ENCODE measurements at regions not wholly inside any gene's neighbourhood (a gene's known extent, or its start where the extent isn't known, plus 50 kb on each side); places are given as distances from the start of the nearest gene placed in this dataset.
"Not testable (repeated sequence)": the region's sequence is repeated elsewhere in the genome, so short reads cannot be mapped to it uniquely, and the experiment has no call there.

DNA sequence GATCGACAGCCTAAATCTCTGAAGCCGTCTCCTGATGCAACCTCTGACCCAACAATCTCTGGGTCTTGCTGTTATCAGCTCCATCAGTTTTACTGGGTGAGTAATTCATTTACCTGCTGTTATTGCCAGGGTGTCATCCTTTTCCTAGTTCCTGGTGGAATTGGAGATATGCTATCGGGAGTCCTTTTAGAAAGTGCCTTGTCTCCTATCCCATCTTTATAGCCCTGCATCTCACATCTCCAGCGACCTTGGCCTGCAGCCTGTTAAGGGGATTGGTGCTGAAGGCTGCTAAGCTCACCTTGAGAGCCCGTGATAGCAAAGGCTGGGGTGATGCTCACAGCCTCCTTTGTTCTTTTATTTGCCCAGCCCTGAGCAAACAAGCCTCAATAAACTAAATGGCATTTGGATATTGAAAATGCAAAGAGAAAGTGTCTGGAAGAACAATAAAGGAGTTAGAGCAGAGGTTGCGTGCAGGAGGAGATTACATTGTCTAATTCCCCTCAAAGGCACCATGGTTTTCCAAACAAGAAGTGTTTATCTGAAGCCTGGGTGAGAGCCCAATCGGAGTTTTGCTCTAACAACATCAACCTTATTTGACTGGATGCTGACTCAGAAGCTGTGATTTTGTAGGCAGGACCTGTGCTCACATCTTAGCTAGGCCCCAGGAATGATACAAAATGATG is 101.8 kb downstream of the RPLP1 start:
- DNase-seq (ENCODE audit: low read depth, low spot score): no peak

DNA sequence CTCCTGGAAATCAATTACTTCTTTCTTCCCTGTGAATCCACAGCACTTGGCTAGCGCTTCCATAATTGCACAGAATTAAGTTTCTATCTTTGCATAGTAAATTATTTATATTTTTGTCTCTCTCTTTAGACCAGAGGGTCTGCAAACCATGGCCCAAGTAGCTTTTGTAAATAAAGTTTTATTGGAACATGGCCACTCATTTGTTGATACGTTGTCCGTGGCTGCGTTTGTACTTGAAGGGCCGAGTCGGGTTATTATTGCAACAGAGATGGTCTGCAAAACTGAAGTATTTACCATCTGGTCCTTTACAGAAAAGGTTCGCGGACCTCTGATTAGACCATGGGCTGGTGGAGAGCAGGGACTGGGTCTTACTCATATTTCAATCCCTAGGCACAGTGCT is 102.5 kb downstream of the RPLP1 start:
- DNase-seq (ENCODE audit: low read depth, low spot score): no peak

DNA sequence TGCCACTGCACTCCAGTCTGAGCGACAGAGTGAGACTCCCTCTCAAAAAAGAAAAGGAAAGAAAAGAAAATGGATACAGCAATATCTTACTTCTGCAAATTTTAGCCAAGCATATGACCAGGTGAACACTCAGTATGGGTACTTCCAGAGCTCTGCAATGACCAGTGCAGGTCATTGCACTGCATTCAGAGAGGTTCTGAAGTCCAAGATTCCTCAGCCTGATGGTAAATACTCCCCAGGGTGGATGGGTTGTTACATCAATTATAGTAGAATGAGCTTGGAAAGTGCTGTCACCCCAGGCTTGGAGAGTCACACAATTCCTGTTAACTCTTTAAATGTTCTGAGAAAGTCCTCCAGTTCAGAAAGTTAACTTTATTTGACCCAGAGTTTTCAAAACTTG is 103.7 kb downstream of the RPLP1 start:
- no peak for DNase-seq (ENCODE audit: low read depth, low spot score)

DNA sequence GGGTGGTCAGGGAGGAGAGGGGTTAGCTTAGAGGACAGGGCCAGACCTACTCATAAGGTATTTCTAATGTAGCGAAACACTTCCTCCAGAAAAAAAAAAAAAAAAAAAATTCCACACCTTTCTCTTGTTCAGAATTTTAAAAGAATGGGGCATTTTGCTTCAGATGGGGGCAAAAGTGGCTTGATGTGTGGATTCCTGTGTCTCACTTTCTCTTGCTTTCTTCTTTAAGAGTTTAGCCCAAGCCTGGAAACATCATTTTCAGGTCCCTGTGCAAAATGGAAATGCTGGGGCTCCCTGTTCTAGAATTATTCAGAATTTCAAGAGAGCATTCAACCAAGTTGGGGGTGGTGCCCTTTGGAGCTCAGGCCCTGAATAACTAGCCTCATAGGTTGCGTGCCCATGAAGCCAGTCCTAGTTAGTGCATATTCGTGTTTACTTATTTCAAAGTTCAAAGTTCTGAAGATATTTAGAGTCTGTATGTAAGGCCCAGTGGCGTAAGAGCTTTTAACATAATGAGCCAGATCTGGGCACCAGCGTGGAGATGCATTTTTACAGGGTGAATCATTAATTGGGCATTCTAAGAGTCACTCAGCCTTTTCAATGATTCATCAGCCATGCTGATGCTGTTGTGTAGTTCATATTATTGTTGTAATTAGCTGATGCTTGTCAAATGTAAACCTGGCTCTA is 104.5 kb downstream of the RPLP1 start:
- DNase-seq (ENCODE audit: low read depth, low spot score): peak; percentile 76

DNA sequence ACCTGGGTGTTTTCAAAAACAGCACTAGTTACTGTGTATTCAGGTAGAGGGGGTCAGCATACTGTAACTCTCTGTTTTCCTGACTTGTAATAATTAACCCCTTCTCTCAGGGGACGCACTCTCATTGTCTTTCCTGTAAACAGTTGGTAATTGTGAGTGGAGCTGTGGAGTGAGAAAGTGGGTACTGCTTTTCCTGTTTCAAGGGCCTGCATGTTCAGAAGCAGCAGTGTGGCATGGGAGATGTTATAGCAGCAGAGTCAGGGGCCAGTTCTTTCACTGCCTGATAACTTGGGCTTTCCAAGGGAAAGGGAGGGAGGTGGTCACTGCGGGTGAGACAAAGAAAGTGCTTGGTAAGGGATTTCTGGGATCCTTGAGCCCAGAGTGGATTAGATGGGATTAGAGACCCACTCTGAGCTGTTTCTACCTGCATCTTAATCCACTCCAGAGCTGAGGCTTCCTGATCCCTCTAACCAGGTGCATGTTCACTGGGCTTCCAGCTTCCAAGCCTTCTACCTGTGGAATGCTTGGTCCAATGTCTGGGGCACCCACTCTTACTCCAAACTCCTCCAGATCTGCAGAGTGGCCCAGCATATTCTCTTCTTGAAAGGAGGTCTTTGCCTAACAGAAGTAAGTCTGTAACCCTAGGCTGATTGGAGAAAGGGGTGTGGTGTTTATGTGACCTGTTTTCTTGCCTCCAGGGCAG is 105.2 kb downstream of the RPLP1 start:
- DNase-seq (ENCODE audit: low read depth, low spot score): no peak

DNA sequence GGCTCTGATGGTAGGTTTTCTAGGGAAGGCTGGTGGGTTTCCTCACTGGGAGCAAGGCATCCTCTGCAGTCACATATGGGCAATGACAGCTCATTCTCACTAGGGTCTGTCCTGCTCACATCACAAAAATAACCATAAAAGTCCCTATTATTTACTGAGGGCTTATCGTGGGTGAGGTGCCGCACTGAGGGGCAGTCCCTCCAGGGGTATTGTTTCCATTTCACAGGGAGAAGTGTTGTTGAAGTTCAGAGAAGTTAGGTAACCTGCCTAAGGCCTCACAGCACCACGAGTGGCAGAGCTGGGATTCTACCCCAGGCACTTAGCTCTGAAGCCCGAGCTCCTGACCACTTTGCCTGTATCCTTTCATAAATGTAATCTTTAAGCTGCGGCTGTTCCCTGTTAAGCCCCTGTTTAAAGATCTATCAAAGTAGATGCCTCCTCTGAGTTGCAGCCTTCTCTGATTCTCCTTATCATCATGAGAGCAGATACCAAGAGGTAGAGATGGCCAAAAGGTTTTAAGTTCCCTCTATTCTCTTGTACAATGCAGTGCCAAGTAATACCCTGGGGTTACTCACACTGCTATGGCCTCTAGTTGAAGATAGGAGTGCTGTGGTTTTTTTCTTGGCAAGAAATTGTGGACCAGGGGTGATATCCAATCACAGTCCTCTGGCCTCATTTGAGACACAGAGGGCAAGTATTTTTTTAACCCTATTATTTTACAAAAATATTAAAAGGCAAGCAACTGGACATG is 107.0 kb downstream of the RPLP1 start:
- no peak for DNase-seq (ENCODE audit: low read depth, low spot score)

DNA sequence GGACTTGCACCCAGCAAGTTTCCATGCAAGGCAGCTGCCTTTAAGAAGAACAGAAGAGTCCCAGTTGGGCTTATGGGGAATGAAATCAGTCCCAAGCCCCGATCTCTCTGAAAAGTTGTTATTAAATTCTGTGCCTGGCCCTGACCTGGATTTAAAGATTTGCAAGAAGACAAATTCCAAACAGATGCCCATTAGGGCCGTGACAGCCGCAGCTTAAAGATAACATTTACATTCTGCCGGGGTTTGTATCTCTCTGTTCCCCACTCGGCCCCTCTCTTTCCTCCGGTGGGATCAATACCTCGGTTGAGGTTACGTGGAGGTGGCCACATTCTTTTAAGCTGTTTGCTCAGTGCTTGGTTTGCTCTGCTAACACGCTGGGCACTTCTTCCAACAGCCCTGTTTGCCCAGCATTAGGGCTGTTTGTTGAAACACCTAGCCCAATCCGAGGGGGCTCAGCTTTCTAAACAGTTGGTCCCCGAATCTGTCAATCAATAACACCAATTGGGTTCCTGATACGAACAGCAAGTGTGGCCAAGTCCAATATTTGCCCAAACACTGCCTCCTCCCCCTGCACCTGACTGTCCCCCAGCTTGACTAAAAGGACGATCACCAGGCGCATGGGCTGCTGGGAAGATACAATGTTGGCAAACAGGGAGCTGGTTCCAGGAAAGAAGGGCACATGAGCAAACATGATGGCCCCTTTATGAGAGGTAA is 108.6 kb downstream of the RPLP1 start:
- no peak for DNase-seq (ENCODE audit: low read depth, low spot score)

DNA sequence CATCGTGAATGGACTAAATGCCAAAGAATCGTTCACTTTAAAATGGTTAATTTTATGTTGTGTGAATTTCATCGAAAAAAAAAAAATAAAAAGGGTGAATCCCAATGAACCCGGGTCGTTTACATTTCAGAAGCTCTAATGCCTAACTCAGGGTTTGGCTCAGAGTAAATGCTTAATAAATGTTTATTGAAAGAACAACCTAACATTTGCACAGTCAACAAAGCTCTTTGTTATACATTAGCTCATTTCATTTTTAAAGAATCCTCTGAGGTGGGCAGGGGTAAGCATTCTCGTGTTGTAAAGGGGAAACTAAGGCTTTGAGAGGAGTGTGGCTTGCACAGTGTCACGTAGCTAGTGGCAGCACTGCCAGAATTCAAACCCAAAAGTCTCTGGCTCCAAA is 109.5 kb downstream of the RPLP1 start:
- no peak for DNase-seq (ENCODE audit: low read depth, low spot score)

DNA sequence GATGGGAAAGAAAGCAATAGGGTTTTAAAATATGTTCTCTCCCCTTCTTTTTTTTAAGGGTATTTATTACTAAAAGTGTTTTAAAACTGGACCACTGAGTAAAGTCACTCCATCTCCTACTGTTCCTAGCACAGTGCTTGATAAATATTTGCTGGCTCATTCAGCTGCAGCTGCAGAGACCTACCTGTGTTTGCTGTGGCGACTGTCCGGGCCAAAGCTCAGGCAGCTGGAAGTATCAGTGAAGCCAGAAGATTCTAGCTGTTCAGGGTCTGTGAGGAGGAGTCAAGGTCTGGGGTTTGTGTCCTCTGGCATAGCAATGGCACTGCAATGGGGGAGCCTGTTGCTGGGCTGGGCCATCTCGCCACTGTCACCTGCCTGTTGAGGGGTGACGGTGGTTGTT is 109.9 kb downstream of the RPLP1 start:
- DNase-seq (ENCODE audit: low read depth, low spot score): no peak

DNA sequence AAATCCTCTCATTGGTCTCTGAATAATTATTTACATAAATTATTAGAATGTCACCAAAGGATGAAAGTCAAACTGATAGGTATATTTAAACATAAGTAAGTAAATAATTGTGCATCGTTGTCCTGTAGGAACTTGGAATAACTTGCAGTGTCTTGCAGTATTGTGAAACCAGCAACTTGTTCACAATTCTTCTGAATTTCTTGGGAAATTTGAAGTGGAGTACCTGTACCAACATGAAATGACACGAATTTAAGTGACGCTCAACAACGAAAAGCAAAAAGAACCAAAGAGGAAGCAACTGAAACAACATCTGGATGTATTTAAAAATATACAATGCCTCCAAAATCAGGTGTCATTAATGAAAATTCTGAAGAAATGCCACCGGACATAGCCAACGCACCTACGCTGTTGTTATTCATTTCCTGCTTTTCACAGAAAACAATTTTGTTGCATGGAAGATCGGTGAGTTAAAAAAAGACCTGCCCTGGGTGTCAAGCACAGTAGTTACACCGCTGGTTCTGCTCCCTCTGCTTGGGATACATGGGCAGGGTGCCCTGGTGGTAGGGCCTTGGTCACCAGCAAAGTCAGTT is 112.5 kb downstream of the RPLP1 start:
- DNase-seq (ENCODE audit: low read depth, low spot score): no peak

DNA sequence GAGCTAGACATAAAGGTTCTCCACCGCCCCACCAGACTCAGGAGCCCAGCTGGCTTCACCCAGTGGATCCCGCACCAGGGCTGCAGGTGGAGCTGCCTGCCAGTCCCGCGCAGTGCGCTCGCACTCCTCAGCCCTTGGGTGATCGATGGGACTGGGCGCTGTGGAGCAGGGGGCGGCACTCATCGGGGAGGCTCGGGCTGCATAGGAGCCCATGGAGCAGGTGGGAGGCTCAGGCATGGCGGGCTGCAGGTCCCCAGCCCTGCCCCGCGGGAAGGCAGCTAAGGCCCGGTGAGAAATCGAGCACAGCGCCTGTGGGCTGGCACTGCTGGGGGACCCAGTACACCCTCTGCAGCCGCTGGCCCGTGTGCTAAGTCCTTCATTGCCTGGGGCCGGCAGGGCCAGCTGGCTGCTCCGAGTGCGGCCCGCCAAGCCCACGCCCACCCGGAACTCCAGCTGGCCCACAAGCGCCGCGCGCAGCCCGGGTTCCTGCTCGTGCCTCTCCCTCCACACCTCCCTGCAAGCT is 114.7 kb downstream of the RPLP1 start:
- DNase-seq (ENCODE audit: low read depth, low spot score): not testable (repeated sequence)

DNA sequence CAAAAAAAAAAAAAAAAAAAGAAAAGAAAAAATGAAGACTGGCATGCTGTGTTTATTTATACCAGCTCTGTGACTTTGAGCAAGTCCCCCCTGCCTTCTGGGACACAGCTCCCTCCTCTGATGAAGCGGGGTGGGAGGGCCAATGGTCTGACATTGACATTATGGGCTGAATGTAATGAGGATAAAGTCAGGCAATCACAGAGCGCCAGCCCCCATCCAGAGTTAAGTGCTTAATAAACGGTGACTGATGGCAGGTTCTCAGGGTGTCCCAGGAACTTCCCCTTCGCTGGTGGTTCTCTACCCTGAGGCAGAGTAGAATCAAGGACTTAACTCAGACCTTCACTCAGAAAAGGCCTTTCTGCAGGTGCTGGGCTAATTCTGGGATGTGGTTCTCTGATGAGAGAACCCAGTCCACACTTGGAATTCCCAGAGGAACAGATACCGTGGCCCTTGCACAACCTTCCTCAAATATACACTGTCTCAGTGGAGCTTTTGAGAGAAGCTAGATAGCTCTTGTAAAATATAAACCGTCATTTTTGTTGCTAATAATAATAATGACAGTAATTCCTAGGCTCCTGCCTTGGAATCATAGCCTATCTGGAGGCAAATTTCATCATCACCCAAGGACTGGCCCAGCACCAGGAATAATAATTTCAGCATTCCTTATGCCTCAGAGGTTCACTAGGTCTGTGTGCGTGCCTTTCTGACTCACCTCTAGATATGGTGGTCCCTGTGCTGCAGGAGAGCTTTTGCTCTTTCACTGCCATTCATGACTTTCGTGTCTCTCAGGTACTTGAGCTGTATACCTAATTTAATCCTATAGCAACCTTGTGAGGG is 115.8 kb downstream of the RPLP1 start:
- DNase-seq (ENCODE audit: low read depth, low spot score): no peak

DNA sequence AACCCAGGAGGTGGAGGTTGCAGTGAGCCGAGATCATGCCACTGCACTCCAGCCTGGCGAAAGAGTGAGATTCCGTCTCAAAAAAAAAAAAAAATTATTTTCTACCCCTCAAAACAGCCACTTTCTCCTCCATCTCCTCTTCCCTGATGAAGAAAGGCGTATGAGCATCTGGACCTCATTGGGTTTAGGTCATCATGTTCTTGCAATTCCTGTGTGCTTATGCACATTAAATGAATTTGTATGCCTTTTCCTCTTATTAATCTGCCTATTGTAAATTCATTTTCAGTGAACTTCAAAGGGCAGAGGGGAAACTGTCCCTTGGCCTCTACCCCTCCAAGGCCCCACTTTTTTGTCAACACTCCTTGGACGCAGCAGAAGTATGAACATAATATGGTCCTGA is 117.8 kb downstream of the RPLP1 start:
- no peak for DNase-seq (ENCODE audit: low read depth, low spot score)

DNA sequence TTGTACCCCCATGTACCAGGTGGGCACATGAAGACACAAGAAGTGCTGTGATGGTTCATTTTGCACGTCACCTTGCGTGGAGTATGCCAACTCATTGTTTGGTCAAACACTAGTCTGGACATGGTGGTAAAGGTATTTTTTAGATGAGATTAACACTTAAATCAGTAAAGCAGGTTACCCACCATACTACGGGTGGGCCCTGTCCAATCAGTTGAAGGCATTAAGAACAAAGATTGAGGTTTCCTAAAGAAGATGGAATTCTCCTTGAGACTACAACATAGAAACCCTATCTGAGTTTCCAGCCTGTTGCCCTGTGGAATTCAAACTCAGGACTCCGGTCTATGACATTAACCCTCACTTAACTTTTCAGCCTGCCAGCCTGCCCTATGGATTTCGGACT is 118.4 kb downstream of the RPLP1 start:
- no peak for DNase-seq (ENCODE audit: low read depth, low spot score)

DNA sequence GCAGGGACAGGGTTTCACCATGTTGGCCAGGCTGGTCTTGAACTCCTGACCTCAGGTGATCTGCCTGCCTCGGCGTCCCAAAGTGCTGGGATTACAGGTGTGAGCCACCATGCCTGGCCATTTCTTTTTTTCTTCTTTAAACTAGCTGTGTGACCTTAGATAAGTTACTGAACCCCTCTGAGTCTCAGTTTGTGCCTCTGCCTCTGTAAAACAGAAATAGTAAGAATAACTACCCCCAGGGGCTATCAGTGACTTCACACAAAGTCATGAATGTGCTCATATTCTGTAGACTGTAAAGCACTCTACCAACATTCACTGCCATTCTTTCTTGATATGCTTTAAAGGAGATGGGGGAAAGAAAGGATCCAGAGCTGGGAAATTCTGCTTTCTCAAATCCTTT is 120.7 kb downstream of the RPLP1 start:
- DNase-seq (ENCODE audit: low read depth, low spot score): not testable (repeated sequence)

DNA sequence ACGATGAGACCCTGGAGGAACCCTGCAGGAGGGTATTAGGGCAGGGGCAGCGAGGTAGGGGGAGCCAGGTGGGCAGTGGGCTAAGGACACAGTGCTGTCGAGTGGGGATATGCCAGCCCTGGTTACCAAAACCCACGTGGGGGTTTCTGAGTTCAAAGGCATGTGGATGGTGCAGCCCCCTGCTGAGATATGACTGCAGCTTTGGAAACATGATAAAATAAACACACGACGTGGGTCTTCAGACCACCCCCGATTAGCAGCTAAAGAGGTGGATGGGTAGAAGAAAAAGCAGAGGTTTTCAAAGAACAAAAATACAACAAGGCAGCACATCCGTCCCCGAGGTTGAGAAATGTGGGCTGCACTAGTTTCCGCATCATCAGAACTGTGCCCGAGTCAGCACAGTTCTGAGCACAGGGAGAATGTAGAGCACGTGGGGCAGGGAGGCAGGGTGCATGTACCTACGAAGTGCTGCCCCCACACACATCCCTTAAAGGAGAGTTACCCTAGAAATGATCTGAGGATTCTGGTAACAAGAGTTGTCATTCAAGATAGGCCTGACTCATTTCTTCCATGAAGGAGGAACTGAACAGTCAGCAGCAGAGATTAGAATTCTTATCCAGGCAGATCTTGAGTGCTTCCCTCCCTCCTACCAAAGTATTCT is 121.3 kb downstream of the RPLP1 start:
- no peak for DNase-seq (ENCODE audit: low read depth, low spot score)

DNA sequence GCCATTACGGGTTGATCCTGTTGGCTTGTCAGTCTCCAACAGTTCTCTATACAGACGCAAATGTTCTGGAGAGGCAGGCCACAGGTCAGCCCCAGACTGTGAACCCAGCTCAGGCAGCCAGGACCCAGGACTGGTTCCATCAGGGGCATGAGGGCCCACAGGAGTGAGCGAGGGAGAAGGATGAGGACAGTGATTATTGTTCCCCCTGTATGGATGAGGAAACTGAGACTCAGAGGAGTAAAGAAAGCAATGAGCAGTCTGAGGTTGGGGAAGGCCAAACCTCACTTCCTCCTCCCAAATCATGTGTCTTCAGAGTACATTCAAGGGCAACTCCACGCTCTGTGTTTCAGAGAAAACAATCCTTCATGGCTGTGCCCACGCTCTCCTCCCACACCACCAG is 121.9 kb downstream of the RPLP1 start:
- DNase-seq (ENCODE audit: low read depth, low spot score): no peak

DNA sequence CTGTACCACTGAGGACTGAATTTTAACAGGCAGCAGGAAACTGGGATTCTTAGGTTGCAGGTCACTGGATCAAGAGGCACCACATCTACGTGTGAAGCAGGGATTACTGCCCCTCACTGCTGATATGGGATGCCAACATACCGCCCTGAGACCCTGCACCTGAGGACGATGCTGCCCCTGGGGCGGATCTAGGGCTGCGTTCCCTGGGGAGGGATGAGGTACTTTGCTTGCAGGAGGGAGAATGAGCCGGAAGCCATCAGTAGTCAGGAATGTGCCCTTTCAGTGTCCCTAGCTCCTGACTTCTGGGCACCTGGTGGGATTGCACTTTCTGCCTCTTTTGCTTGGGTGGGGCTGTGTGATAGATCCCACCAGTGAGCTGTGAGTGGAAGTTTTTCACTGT is 122.8 kb downstream of the RPLP1 start:
- no peak for DNase-seq (ENCODE audit: low read depth, low spot score)

DNA sequence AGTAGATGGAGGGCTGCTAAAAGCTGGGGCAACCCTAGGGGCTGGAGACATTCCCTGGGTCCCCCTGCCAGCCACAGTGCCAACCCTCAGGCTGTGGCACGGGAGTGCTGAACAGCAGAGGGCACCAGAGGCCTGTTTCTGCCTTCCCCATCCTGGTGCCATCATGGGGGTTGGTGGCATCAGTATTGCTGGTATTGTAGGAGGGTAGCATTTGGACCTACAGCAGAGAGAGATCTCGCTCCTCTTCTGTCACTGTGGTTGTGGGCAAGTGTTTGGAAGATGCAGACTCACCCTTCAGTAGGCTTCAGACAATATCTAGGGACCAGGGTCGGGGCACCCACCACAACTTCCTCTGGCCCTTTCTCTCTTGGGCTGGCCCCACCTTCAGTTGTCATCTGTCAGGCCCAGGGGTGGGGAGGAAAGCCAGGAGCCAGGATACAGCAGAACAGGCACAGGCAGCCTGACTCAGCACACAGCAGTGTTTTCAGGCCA is 123.5 kb downstream of the RPLP1 start:
- no peak for DNase-seq (ENCODE audit: low read depth, low spot score)
